ENCODE measurements at regions not wholly inside any gene's neighbourhood (a gene's known extent, or its start where the extent isn't known, plus 50 kb on each side); places are given as distances from the start of the nearest gene placed in this dataset.

DNA sequence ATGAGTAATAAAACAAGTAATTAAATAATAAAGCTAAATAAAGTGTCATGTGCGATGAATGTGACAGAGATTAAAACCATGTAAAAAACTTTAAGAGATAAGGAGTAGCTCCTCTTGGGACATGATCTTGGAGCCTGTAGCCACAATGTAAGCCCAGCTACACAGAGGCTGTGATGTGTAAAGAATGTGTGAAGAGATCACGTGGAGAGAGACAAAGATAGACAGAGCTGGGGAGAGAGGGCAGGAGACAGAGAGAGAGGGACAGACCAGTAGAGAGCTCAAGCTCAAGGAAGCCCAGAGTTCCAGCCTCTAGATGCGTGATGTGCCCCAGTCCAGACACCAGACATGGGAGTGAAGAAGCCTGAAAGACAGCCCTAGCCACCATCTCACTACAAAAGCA lies 644.1 kb downstream of the TNS3 start (continued):
- TF ChIP-seq RNF2 (IDR thresholded peaks at IDR 0.05; ENCODE audit: borderline replicate concordance, low read depth, low read length, missing control alignments, poor library complexity, severe bottlenecking) (no peak), SRF (IDR thresholded peaks at IDR 0.05; ENCODE audit: low read depth, low read length) (no peak), ATF3 (IDR thresholded peaks at IDR 0.05; ENCODE audit: insufficient read depth, low read depth, low read length) (no peak)
- TF ChIP-seq, protein P1, sequence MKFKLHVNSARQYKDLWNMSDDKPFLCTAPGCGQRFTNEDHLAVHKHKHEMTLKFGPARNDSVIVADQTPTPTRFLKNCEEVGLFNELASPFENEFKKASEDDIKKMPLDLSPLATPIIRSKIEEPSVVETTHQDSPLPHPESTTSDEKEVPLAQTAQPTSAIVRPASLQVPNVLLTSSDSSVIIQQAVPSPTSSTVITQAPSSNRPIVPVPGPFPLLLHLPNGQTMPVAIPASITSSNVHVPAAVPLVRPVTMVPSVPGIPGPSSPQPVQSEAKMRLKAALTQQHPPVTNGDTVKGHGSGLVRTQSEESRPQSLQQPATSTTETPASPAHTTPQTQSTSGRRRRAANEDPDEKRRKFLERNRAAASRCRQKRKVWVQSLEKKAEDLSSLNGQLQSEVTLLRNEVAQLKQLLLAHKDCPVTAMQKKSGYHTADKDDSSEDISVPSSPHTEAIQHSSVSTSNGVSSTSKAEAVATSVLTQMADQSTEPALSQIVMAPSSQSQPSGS (IDR thresholded peaks at IDR 0.05; ENCODE audit: low read length), result no peak

Data from H1 (cell line).